ENCODE measurements at regions not wholly inside any gene's neighbourhood (a gene's known extent, or its start where the extent isn't known, plus 50 kb on each side); places are given as distances from the start of the nearest gene placed in this dataset.
"Not testable (repeated sequence)": the region's sequence is repeated elsewhere in the genome, so short reads cannot be mapped to it uniquely, and the experiment has no call there.

DNA sequence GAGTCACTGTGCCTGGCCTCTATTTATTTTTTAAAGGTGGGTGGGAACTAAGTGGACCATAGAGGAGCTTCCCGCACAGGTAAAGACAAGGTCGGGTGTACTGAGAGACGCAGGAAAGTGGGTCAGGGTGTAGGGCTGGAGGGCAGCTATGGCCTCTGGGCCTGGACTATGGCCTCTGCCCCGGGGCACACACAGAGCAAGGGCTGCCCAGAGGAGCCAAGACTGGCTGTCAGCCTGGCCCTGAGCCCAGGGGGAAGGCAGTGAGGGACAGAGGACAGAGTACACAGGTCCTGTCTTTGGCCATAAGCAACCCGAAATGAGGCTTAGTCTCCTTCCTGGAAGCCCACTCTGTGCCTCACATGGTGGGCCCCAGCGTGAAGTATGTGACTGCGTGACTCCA, 102.1 kb upstream of the PRB2 start:
- ATAC-seq (no peak), DNase-seq (no peak)
- Histone ChIP-seq H3K4me1 (no peaks in the 10 kb centered on the region), H3K27ac (no peak overlapping the region), H3K27me3 (ENCODE audit: insufficient read depth in 3 of 3, low read length in 2 of 3) (peaks cover 0 to 2% (median 0%) of the 10 kb centered on the region in 3 donors), H3K4me3 (no peak overlapping the region), H3K36me3 (ENCODE audit: insufficient read depth in 1 of 2, low read depth in 1 of 2) (no peaks in the 10 kb centered on the region), H3K9me3 (no peaks in the 10 kb centered on the region)
- TF ChIP-seq, protein P1, sequence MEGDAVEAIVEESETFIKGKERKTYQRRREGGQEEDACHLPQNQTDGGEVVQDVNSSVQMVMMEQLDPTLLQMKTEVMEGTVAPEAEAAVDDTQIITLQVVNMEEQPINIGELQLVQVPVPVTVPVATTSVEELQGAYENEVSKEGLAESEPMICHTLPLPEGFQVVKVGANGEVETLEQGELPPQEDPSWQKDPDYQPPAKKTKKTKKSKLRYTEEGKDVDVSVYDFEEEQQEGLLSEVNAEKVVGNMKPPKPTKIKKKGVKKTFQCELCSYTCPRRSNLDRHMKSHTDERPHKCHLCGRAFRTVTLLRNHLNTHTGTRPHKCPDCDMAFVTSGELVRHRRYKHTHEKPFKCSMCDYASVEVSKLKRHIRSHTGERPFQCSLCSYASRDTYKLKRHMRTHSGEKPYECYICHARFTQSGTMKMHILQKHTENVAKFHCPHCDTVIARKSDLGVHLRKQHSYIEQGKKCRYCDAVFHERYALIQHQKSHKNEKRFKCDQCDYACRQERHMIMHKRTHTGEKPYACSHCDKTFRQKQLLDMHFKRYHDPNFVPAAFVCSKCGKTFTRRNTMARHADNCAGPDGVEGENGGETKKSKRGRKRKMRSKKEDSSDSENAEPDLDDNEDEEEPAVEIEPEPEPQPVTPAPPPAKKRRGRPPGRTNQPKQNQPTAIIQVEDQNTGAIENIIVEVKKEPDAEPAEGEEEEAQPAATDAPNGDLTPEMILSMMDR (IDR thresholded peaks at IDR 0.05), result no peak
- WGBS, 3 donors, result 83 to 89% (median 87%) methylated on average over 7 of the region's 7 CpGs
- intact Hi-C loops (cut with DNase I), result no loop called here

DNA sequence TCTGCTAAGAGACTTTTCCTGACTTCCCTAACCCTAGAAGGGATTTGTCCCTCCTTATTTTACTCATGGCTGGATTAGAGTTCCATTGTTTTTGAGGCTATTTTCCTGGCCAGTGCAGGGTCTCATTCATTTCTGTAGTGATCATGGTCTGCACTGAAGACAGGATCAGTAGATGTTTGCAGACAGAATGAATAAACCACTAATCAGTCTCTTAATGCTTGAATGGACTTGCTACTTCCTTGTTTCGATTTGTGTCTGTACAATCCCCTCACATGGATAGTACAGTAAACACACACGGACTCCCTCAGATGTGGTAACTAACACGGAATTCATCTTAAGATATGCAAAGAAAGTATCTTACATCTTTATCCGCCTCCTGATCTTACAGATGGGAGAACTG, 102.6 kb upstream of the PRB2 start:
- H3K36me3 ChIP-seq (ENCODE audit: insufficient read depth in 1 of 2, low read depth in 1 of 2), result no peaks in the 10 kb centered on the region
- ATAC-seq (no peak), DNase-seq (no peak)
- TF ChIP-seq, protein P1 (IDR thresholded peaks at IDR 0.05), result no peak
- H3K9me3 ChIP-seq, result no peaks in the 10 kb centered on the region
- H3K27me3 ChIP-seq (ENCODE audit: insufficient read depth in 3 of 3, low read length in 2 of 3), result no peaks in the 10 kb centered on the region
- WGBS, 3 donors, result 82 to 87% (median 85%) methylated on average over 4 of the region's 4 CpGs
- no peaks in the 10 kb centered on the region for H3K4me1 ChIP-seq
- intact Hi-C loops (cut with DNase I), result no loop called here
- H3K27ac ChIP-seq, result no peak overlapping the region
- no peak overlapping the region for H3K4me3 ChIP-seq

DNA sequence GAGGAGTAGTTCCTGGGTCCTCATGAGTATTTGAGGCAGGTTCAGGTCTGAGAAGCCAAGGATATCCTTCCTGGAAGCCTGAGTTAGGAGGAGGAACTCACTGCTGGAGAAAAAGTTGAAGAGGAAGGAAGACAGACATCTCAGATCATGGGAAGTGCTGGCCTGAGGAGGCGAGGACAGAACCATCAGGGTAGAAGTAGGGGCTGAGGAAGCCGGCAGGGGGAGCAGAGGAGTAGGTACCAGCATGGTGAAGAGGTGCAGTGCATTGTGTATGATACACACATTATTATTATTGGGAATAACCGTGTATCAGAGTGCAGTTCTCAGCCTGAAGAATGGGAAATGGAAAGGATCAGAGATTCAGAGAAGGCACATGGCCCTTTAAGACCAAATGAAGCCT, 103.2 kb upstream of the PRB2 start:
- H3K4me3 ChIP-seq; H3K27me3 ChIP-seq (ENCODE audit: insufficient read depth in 3 of 3, low read length in 2 of 3); H3K9me3 ChIP-seq; intact Hi-C loops (cut with DNase I); H3K4me1 ChIP-seq; ATAC-seq; H3K27ac ChIP-seq; DNase-seq; H3K36me3 ChIP-seq (ENCODE audit: insufficient read depth in 1 of 2, low read depth in 1 of 2): not testable (repeated sequence)
- WGBS, 3 donors, result 35 to 40% (median 35%) methylated on average over 3 of the region's 3 CpGs

- intact Hi-C loops (cut with DNase I), result no loop called here
- ATAC-seq (no peak), DNase-seq (no peak)
- H3K4me3 ChIP-seq, result no peak overlapping the region
- H3K9me3 ChIP-seq, result no peaks in the 10 kb centered on the region
- H3K4me1 ChIP-seq, result no peaks in the 10 kb centered on the region
- H3K27me3 ChIP-seq (ENCODE audit: insufficient read depth in 3 of 3, low read length in 2 of 3), result no peaks in the 10 kb centered on the region
- 62 to 67% (median 64%) methylated on average over 11 of the region's 11 CpGs for whole genome bisulfite sequencing, 3 donors
- no peak overlapping the region for H3K27ac ChIP-seq
- TF ChIP-seq, protein P1 (IDR thresholded peaks at IDR 0.05), result no peak
- H3K36me3 ChIP-seq (ENCODE audit: insufficient read depth in 1 of 2, low read depth in 1 of 2), result no peaks in the 10 kb centered on the region
Observed at GRCh38 chr12:11499806-11500187, 104.4 kb upstream of the PRB2 start.

DNA sequence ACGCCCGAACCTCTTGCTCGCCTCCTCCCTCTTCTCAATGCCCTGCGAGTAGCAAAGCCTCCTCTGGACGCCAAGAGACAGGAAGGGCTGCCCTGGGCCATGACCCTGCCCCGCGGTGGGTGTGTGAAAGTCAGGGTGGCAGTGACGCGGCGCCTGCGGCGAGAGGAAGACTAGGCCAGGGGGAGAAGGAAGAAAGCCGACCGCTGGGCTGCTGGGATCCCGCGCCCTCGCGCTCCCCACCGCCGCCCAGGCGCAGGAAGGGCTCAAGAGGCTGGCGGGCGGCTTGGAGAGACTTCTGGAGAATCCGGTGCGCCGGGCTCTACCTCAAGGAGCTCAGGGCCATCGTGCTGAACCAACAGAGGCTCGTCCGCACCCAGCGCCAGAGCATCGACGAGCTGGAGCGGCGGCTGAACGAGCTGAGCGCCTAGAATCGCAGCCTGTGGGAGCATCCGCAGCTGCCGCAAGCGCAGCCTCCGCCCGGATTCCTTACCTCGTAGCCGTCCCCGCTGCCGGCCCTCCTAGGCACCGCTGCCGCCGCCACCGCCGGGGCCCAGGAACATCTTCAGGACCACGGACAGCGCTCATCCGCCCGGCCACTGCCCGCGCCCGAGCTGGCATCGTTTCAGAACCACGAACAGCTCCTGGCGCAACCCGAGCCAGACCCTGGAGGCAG, 105.0 kb upstream of the PRB2 start:
- ATAC-seq, result peak; percentile 74 to 86 (median 82)
- Histone ChIP-seq H3K27ac (no peak overlapping the region), H3K4me3 (no peak overlapping the region), H3K9me3 (no peaks in the 10 kb centered on the region), H3K27me3 (ENCODE audit: insufficient read depth in 3 of 3, low read length in 2 of 3) (no peaks in the 10 kb centered on the region), H3K4me1 (no peaks in the 10 kb centered on the region), H3K36me3 (ENCODE audit: insufficient read depth in 1 of 2, low read depth in 1 of 2) (no peaks in the 10 kb centered on the region)
- 2 to 3% (median 3%) methylated on average over 56 to 62 of the region's 62 CpGs for WGBS, 3 donors
- TF ChIP-seq, protein P1 (IDR thresholded peaks at IDR 0.05), result no peak
- DNase-seq, result peak; percentile 71 to 81
- intact Hi-C loops (cut with DNase I), result no loop called here

All from psoas muscle (tissue), 7 donors.